ENCODE measurements at regions not wholly inside any gene's neighbourhood (a gene's known extent, or its start where the extent isn't known, plus 50 kb on each side); places are given as distances from the start of the nearest gene placed in this dataset.

DNA sequence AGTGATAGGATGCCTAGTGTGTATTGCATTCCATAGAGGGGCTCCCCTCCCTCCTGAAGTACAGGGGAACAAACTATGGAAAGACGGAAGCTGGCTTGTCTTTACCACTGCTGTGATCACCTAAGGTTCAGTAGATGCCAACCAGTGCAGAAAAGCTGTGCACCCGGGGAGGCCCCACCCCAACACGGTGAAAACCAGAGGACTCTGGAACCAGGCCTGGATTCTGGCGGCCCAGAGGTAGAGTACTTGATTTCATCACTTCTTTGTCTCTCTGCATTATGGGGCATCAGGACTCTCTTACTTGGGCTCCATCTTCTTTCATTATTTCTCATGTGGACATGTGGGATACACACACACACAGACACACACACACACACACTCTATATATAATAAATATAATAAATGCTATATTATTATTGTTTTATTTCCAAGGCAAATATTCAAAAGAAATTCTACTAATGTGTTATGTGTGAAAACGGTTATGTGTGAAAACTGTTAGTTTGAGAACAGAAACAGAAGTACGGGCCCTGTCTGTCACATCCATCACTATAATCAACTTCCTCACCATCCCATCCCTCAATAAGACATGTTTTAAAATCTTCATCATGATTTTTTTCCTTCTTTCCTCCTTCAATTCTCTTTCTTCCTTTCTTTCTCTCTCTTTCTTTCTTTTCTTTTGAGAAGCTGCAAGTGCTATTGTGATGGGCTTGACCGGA, 152.4 kb upstream of the CMC1 start:
- Histone ChIP-seq H3K4me1 (no peaks in the 10 kb centered on the region), H3K4me3 (no peak overlapping the region), H3K27ac (no peak overlapping the region), H3K36me3 (no peaks in the 10 kb centered on the region), H3K27me3 (no peaks in the 10 kb centered on the region), H3K9me3 (peaks cover 0 to 6% (median 0%) of the 10 kb centered on the region in 3 donors)
- no peak for ATAC-seq
- WGBS, 2 donors (ENCODE audit: low coverage in 1 of 2): 64 to 92% methylated on average over 2 to 4 of the region's 7 CpGs
- TF ChIP-seq POLR2A (IDR thresholded peaks at IDR 0.05): no peak
- no peak for TF ChIP-seq EP300 (IDR thresholded peaks at IDR 0.05)
- TF ChIP-seq, protein P1, sequence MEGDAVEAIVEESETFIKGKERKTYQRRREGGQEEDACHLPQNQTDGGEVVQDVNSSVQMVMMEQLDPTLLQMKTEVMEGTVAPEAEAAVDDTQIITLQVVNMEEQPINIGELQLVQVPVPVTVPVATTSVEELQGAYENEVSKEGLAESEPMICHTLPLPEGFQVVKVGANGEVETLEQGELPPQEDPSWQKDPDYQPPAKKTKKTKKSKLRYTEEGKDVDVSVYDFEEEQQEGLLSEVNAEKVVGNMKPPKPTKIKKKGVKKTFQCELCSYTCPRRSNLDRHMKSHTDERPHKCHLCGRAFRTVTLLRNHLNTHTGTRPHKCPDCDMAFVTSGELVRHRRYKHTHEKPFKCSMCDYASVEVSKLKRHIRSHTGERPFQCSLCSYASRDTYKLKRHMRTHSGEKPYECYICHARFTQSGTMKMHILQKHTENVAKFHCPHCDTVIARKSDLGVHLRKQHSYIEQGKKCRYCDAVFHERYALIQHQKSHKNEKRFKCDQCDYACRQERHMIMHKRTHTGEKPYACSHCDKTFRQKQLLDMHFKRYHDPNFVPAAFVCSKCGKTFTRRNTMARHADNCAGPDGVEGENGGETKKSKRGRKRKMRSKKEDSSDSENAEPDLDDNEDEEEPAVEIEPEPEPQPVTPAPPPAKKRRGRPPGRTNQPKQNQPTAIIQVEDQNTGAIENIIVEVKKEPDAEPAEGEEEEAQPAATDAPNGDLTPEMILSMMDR (IDR thresholded peaks at IDR 0.05): no peak
- no peak for TF ChIP-seq POLR2AphosphoS5 (IDR thresholded peaks at IDR 0.05)

DNA sequence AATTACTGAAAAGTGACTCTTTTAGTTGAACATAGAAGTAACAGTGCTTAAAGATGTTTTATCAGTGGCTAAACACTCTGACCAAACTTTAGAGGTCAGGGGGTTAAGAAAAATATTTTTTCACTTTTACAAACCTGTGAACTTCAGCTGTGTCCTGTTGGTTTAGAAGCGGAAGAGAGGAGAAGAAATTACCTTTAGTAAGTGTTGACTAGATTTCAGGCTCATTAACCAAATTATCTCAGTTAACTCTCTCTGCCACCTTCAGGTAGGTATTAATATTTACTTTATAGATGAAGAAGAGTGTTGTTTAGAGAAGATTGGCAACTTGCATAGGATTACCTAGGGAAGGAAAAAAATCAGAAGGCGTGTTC, 151.9 kb upstream of the CMC1 start:
- Histone ChIP-seq H3K27me3 (no peaks in the 10 kb centered on the region), H3K27ac (no peak overlapping the region), H3K4me1 (no peaks in the 10 kb centered on the region), H3K4me3 (no peak overlapping the region), H3K9me3 (peaks cover 0 to 11% (median 0%) of the 10 kb centered on the region in 3 donors), H3K36me3 (no peaks in the 10 kb centered on the region)
- ATAC-seq: no peak
- 82 to 88% methylated on average over 2 of the region's 2 CpGs for WGBS, 2 donors (ENCODE audit: low coverage in 1 of 2)
- TF ChIP-seq EP300 (IDR thresholded peaks at IDR 0.05) (no peak), POLR2A (IDR thresholded peaks at IDR 0.05) (no peak), POLR2AphosphoS5 (IDR thresholded peaks at IDR 0.05) (no peak)
- TF ChIP-seq, protein P1 (IDR thresholded peaks at IDR 0.05): no peak

- no peak for TF ChIP-seq POLR2A (IDR thresholded peaks at IDR 0.05)
- no peak for TF ChIP-seq EP300 (IDR thresholded peaks at IDR 0.05)
- TF ChIP-seq POLR2AphosphoS5 (IDR thresholded peaks at IDR 0.05): no peak
- TF ChIP-seq, protein P1 (IDR thresholded peaks at IDR 0.05): no peak
- 85 to 93% methylated on average over 2 of the region's 2 CpGs for WGBS, 2 donors (ENCODE audit: low coverage in 1 of 2)
- Histone ChIP-seq H3K36me3 (no peaks in the 10 kb centered on the region), H3K4me1 (no peaks in the 10 kb centered on the region), H3K4me3 (no peak overlapping the region), H3K27ac (no peak overlapping the region), H3K9me3 (peaks cover 0 to 23% (median 0%) of the 10 kb centered on the region in 3 donors), H3K27me3 (no peaks in the 10 kb centered on the region)
- no peak for ATAC-seq
Measured at GRCh38 chr3:28099296-28099695, 142.1 kb upstream of the CMC1 start.

DNA sequence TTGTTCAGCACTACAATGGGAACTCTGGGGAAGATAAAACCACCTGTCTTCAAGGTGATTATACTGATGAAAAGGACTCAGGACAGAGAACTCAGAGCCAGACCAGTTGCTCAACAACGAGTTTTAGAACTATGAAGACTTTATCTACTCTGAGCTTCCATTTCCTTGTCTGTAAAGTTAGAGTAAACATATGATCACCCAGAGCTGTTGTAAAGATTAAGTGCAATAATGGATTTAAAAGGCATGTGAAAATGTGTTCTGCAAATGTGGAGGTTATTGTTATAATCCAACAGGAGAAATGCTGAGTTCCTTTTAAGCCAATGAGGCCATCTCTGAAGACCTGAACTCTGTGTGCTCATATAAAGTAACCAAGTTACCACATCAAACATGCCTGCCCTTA, 139.7 kb upstream of the CMC1 start:
- Histone ChIP-seq H3K27me3 (no peaks in the 10 kb centered on the region), H3K4me3 (no peak overlapping the region), H3K27ac (no peak overlapping the region), H3K36me3 (no peaks in the 10 kb centered on the region), H3K9me3 (peaks cover 0 to 18% (median 0%) of the 10 kb centered on the region in 3 donors), H3K4me1 (no peaks in the 10 kb centered on the region)
- no peak for ATAC-seq
- TF ChIP-seq POLR2A (IDR thresholded peaks at IDR 0.05) (no peak), EP300 (IDR thresholded peaks at IDR 0.05) (no peak), POLR2AphosphoS5 (IDR thresholded peaks at IDR 0.05) (no peak)
- TF ChIP-seq, protein P1 (IDR thresholded peaks at IDR 0.05): no peak
- WGBS, 2 donors (ENCODE audit: low coverage in 1 of 2): 25 to 80% methylated on average over 1 of the region's 1 CpG

DNA sequence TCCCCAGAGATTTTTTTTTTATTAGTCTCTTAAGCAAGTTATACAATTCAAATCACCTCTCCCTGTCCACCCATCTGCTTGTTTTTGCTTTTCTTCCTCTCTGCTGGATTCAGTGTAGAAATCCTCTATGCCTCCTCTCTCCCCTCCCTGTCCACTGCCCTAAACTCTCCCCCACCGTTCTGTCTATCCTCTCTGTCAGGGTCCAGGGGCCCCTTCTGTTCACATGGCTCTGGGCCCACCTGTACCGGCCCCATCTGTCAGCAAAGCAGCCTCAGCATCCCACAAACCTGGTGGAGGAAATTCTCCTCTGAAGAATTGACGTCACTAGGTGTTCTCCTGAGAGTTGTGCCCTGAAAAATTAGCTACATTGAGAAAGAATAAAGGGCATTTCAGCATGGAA, 137.6 kb upstream of the CMC1 start:
- Histone ChIP-seq H3K36me3 (no peaks in the 10 kb centered on the region), H3K4me3 (no peak overlapping the region), H3K27me3 (no peaks in the 10 kb centered on the region), H3K9me3 (peaks cover 0 to 15% (median 0%) of the 10 kb centered on the region in 3 donors), H3K4me1 (no peaks in the 10 kb centered on the region), H3K27ac (no peak overlapping the region)
- no peak for ATAC-seq
- 51 to 65% methylated on average over 2 to 3 of the region's 3 CpGs for WGBS, 2 donors (ENCODE audit: low coverage in 1 of 2)
- TF ChIP-seq POLR2AphosphoS5 (IDR thresholded peaks at IDR 0.05) (no peak), POLR2A (IDR thresholded peaks at IDR 0.05) (no peak), EP300 (IDR thresholded peaks at IDR 0.05) (no peak)
- TF ChIP-seq, protein P1 (IDR thresholded peaks at IDR 0.05): no peak
